ENCODE measurements at regions not wholly inside any gene's neighbourhood (a gene's known extent, or its start where the extent isn't known, plus 50 kb on each side); places are given as distances from the start of the nearest gene placed in this dataset.

DNA sequence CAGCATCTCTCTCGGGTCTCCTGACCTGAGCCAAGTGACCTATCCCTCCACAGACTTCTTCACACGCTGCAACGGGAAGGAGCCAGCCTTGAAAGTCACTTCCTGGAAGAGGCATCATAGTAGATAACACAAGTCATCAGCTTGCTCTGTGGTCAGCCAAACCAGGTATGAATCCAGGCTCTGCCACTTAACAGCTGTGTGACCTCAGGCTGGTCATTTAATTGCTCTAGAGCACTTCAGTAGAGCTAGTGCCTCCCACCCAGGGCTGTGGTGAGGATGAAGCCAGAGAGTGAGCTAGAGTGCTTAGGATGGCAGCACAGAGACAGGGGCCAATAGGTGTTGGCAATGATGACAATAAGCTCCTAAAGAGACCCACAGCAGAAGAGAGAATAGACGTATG is 247.7 kb upstream of the ZMIZ1 start:
- in situ Hi-C loops (cut with MboI; ENCODE audit: low sequenced_read_pairs in 4 of 4), result no loop called here
- Histone ChIP-seq H3K4me1 (no peaks in the 10 kb centered on the region), H3K4me3 (no peak overlapping the region), H3K36me3 (no peaks in the 10 kb centered on the region), H3K9me3 (no peaks in the 10 kb centered on the region), H3K27me3 (no peaks in the 10 kb centered on the region), H3K27ac (no peak overlapping the region)
- ATAC-seq (no peak), DNase-seq (no peak)
- TF ChIP-seq CTCF (IDR thresholded peaks at IDR 0.05 in 4 of 5, conservative IDR thresholded peaks at IDR 0.05 in 1 of 5) (no peak), POLR2A (IDR thresholded peaks at IDR 0.05) (no peak)
- intact Hi-C loops (cut with DNase I; ENCODE audit: low total_unique reads), result no loop called here

DNA sequence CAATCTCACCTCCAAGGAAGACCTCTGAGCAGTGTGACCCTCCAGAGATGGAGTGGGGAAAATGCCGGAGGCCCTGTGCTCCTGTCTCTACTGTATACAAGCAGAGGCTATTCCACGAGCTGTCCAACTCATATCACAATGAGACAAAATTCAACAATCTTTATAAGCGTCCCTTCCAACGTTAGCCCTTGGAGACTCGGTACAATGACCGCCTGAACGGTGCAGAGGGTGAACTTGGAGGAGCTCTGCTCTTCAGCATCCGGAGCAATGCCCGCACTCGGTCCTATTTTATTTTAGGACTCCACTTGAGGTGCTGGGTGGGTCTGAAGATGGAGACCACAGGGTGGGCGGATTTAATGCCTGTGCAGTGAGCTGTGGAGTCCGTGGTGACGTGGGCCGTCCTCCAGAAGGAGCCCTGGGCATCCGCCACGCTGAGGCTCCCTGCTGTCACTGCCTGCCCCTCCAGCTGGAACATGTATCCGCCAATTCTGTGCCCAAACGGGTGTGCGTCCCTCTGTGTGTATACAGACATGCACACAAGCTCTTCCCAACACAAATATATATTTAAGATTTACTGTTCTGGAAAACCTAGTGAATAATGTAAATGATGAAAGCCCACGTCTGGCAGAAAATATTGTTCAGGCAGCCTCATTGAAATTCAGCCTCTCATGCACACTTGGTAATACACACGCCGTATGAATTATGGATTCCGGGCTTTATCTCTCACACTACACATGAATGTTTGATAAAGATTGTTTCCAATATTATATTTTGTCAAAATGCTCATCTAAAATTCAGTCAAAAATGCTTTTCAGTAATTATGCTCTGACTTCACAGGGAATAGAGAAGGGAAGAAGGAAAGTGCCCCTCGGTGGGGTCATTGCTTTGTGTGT is 239.9 kb upstream of the ZMIZ1 start:
- Histone ChIP-seq H3K36me3 (no peaks in the 10 kb centered on the region), H3K4me3 (no peak overlapping the region), H3K27ac (no peak overlapping the region), H3K9me3 (no peaks in the 10 kb centered on the region), H3K4me1 (no peaks in the 10 kb centered on the region), H3K27me3 (no peaks in the 10 kb centered on the region)
- DNase-seq (no peak), ATAC-seq (no peak)
- intact Hi-C loops (cut with DNase I; ENCODE audit: low total_unique reads) (no loop called here), in situ Hi-C loops (cut with MboI; ENCODE audit: low sequenced_read_pairs in 4 of 4) (no loop called here)
- TF ChIP-seq CTCF (IDR thresholded peaks at IDR 0.05 in 4 of 5, conservative IDR thresholded peaks at IDR 0.05 in 1 of 5) (no peak), POLR2A (IDR thresholded peaks at IDR 0.05) (no peak)

GRCh38 chr10:78829565-78829964 is 239.2 kb upstream of the ZMIZ1 start:
- Histone ChIP-seq H3K4me1 (no peaks in the 10 kb centered on the region), H3K27me3 (no peaks in the 10 kb centered on the region), H3K27ac (no peak overlapping the region), H3K36me3 (no peaks in the 10 kb centered on the region), H3K4me3 (no peak overlapping the region), H3K9me3 (no peaks in the 10 kb centered on the region)
- ATAC-seq (no peak), DNase-seq (no peak)
- TF ChIP-seq CTCF (IDR thresholded peaks at IDR 0.05 in 4 of 5, conservative IDR thresholded peaks at IDR 0.05 in 1 of 5) (no peak), POLR2A (IDR thresholded peaks at IDR 0.05) (no peak)
- in situ Hi-C loops (cut with MboI; ENCODE audit: low sequenced_read_pairs in 4 of 4) (no loop called here), intact Hi-C loops (cut with DNase I; ENCODE audit: low total_unique reads) (no loop called here)

DNA sequence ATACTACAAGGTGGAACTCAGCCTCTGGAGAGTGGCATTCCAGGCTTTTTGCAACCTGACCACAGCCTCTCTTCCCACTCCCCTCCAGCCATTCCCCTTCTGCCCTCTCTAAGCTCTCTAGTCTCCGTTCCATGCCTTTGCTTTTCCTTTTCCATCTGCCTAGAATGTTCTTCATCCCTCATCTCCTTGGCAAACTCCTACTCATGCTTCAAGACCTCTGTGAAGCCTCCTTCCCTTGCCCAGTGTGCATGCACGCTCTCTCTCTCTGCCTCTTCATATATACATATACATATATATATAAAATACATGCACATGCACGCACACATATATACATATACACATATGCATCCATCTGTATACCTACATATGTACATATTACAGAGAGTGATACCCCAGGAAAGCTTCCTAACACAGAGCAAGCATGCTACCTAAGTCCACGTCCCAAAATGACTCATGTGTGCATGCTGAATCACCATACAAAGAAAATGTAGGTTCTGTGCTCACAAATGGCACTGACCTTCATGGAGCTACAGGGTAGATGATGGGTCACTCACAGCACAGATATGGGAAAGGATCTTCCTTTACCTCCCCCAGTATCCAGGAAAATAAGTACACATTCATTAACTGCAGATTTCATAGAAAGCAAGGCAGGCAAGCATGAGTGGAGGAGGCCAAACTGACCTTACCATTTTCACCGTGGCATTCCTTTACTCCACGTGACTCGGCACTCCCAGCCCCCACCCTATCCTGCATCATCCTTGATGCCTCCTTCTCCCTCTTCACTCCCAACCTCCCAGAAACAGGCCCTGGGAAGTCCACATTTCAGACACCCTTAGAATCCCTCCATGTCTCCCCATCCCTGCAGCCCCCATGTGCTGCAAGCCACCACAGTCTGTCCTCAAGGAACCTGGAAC is 238.4 kb upstream of the ZMIZ1 start:
- no peak overlapping the region for H3K4me3 ChIP-seq
- no peak for ATAC-seq
- no peaks in the 10 kb centered on the region for H3K36me3 ChIP-seq
- no peak for DNase-seq
- H3K27ac ChIP-seq, result no peak overlapping the region
- no peaks in the 10 kb centered on the region for H3K9me3 ChIP-seq
- intact Hi-C loops (cut with DNase I; ENCODE audit: low total_unique reads) (no loop called here), in situ Hi-C loops (cut with MboI; ENCODE audit: low sequenced_read_pairs in 4 of 4) (no loop called here)
- H3K27me3 ChIP-seq, result no peaks in the 10 kb centered on the region
- TF ChIP-seq CTCF (IDR thresholded peaks at IDR 0.05 in 4 of 5, conservative IDR thresholded peaks at IDR 0.05 in 1 of 5), result no peak
- no peak for TF ChIP-seq POLR2A (IDR thresholded peaks at IDR 0.05)
- H3K4me1 ChIP-seq, result no peaks in the 10 kb centered on the region

Data from gastrocnemius medialis (tissue), 4 donors.